ENCODE measurements at regions not wholly inside any gene's neighbourhood (a gene's known extent, or its start where the extent isn't known, plus 50 kb on each side); places are given as distances from the start of the nearest gene placed in this dataset.
"Not testable (repeated sequence)": the region's sequence is repeated elsewhere in the genome, so short reads cannot be mapped to it uniquely, and the experiment has no call there.

GRCh38 chr9:107778661-107779060 is 289.1 kb upstream of the KLF4 start:
- CTCF ChIA-PET: no interaction called here
- POLR2A ChIA-PET: no interaction called here

DNA sequence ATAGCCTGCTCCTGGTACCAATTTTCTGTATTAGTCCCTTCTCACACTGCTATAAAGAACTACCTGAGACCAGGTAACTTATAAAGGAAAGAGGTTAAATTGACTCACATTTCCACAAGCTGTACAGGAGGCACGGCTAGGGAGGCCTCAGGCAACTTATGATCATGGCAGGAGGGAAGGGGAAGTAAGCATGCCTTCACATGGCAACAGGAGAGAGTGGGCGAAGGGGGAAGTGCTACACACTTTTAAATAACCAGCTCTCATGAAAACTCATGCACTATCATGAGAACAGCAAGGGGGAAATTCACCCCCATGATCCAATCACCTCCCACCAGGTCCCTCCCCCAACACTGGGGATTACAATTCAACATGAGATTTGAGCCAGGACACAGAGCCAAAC is 284.5 kb upstream of the KLF4 start:
- POLR2A ChIA-PET, CTCF ChIA-PET: not testable (repeated sequence)

DNA sequence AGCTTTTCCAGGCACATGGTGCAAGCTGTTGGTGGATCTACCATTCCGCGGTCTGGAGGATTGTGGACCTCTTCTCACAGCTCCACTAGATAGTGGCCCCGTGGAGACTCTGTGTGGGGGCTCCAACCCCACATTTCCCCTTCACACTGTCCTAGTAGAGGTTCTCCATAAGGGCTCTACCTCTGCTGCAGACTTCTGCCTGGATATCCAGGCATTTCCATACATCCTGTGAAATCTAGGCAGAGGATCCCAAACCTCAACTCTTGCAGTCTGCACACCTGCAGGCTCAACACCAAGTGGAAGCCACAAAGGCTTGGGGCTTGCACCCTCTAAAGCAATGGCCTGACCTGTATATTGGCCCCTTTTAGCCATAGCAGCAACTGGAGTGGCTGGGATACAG is 283.4 kb upstream of the KLF4 start:
- POLR2A ChIA-PET: no interaction called here
- CTCF ChIA-PET: no interaction called here

- POLR2A ChIA-PET: no interaction called here
- CTCF ChIA-PET: no interaction called here
Observed at GRCh38 chr9:107770716-107771115, 281.1 kb upstream of the KLF4 start.

DNA sequence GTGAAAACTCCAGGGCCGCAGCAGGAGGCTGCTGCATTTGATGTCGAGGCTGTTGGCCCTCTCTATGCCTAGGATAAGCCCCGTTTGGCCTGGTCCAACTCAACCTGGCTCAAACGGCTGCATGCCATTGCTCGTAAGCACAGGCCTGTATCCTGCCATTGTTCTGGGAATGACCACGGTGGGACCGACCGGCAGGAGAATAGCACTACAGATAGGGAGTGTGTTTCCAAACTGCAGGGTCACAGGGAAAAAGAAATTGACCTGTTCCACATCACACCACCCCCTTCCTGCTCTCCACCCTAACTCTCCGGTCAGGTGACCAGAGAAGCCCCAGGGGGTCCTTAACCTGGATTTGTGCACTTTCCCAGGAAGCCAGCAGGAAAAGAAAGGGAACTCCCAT is 278.7 kb upstream of the KLF4 start:
- CTCF ChIA-PET: no interaction called here
- POLR2A ChIA-PET: no interaction called here

GRCh38 chr9:107767711-107768110 is 278.1 kb upstream of the KLF4 start:
- ChIA-PET CTCF (no interaction called here), POLR2A (no interaction called here)

- POLR2A ChIA-PET, CTCF ChIA-PET: not testable (repeated sequence)
Observed at GRCh38 chr9:107763469-107763868, 273.9 kb upstream of the KLF4 start.

DNA sequence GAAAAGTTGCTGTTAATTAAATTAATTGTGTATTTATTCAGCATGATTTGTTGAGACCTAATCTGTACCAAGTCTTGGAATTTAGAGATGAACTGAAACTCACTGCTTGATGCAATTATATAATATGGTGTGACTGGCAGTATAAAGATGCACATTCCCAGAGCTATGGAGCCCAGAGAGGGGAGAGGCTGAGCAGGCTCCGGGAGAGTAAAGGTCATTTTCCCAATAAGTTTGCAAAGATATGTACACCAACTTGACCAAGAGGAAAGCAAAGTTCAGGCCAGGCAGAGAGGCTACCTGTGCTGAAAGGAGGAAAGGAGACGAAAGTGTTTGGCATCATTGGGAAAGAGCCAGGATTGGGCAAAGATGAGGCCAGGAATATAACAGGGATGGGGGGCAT is 271.7 kb upstream of the KLF4 start:
- ChIA-PET CTCF (no interaction called here), POLR2A (no interaction called here)

DNA sequence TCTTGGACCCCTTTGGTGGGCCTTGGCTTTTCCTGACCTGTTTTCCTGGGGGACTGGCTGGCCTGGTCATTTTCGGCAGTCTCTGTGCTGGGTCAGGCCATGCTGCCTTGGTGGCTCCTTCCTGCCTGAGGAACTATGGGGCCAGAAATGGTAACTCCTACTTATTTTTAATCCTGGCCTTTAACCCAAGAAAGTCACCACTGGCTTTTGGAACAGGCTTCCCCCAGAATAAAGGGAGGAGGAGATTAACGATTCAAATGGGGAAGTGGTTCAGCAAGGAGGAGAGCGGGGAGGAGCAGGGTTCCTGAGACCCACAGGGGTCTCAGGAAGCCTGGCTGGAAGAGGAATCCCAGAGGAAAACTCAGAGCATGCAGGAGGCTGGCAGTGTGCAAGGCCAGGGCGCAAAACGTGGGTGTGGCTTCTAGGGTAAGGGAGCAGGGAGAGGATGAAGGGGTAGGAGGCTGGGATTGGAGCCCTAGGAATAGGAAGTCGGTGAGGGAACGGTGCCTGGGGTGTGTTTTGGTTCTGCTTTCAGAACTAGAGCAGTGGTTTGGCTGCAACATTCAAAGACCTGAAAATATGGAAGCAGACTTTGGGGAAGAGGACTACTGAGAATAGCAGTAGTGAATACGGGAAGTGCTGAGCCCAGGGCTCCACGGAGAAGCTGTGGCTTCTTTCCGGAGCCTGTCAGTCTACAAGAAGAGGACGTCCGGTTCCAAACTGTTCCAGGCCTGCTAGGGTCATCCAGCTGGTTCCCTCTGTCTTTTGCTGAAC is 271.1 kb upstream of the KLF4 start:
- ChIA-PET POLR2A (no interaction called here), CTCF (no interaction called here)

DNA sequence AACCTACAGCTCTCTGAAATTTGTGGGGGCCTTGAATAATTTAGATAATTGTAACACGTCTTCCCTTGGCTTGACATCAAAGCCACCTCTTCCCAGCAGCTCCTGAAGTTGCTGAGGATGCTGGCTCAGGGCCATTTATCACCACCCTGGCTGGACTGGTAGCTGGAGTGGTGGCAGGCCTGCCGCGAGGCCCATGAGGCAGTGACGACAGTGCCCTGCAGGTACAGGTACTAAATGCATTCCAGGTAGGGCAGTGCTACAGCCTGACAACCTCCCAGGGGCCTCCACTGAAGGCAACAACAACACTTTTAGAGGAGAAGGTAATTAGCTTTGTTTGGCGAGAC is 270.2 kb upstream of the KLF4 start:
- POLR2A ChIA-PET: no interaction called here
- CTCF ChIA-PET: no interaction called here

- ChIA-PET CTCF (no interaction called here), POLR2A (no interaction called here)
Observed at GRCh38 chr9:107759009-107759822, 269.6 kb upstream of the KLF4 start.

DNA sequence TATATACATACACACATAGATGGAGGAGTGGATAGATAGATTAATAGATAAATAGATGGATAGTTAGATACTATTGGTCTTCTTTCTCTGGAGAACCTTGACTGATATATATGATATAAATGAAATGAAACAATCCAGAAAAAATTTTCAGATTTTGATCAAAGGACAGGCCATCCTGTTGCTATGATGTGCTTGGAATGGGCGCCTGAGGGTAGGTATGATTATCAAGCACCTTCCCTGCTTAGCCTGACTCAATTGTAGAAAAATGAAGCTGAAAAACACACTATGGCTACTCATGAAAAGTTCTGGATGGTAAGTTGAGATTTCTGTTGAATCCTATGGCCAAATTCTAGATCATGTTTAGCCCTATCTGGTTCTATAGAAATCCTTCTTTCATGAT is 266.5 kb upstream of the KLF4 start:
- CTCF ChIA-PET: no interaction called here
- POLR2A ChIA-PET: no interaction called here

DNA sequence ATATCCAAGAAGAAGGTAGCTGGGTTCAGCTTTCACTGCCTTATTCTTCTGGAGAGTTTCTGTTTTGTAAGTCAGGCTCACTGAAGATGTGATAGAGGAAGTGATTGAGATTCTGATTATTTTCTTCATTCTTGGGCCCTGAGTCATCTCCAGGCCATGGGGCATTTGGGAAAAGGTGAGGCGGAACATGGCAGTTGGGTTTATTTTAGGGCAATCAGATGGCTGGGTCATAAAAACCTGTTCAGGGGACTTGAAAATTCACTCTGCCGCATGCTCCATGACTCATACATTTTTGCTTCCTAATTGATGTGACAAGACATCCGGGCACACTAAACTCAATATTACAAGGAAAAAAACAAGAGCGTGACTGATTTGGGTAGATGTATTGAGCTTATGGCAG is 265.7 kb upstream of the KLF4 start:
- ChIA-PET CTCF (no interaction called here), POLR2A (no interaction called here)

DNA sequence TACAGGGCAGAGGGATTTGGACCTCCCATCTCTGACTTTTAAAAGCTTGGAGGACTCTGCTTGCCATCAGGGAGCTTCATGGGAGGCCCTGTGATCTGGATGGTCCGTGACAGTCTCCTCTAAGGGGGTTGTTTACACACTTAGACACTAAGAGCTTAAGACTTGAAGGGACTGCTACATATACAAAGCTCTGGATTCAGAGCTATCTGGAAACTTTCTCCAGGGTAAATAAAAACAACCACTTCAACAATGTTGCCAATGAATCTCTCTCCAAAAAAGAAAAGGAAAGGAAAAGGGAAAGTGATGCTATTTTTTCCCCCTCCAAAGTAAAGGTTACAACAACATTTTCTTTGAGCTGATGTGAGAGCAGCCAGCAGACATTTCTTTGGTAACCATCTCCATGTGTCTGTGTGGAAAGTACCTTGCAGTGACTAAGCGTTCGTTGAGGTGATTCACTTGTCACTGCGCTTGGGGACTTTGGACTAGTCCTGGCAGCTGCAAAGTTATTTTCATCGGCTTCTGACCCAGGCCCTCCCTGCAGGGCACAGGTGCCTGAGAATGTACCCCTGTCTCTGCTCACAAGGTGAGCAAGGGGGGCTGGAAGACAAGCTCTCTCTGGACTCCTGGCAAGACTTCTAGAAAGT is 262.1 kb upstream of the KLF4 start:
- ChIA-PET POLR2A (no interaction called here), CTCF (no interaction called here)

GRCh38 chr9:107750741-107751566 is 261.4 kb upstream of the KLF4 start:
- ChIA-PET CTCF (no interaction called here), POLR2A (no interaction called here)

- POLR2A ChIA-PET: no interaction called here
- CTCF ChIA-PET: no interaction called here
Observed at GRCh38 chr9:107749787-107750444, 260.3 kb upstream of the KLF4 start.

DNA sequence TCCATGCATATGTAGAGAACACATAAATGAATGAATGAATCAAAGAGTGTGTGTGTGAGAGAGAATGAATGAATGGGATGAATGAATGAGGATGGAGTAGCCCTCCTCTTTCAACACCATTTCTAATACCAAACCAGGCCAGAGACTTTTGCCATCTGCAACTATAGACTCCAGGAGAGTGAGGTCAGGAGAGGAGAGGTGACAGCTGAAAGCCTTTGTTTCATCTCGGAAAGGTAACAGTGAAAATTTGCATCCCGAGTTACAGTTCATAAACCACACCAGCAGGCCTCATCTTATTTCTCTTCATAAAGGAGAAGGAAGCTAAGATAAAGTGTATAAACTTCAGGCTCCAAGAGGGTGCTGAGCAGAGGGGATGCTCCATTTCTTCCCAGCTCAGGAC is 255.3 kb upstream of the KLF4 start:
- ChIA-PET POLR2A (no interaction called here), CTCF (no interaction called here)

GRCh38 chr9:107742531-107743309 is 253.2 kb upstream of the KLF4 start:
- POLR2A ChIA-PET: no interaction called here
- CTCF ChIA-PET: no interaction called here

Data from activated CD8-positive, alpha-beta memory T cell treated with anti-CD3 and anti-CD28 coated beads for 36 hours (primary cell).